ENCODE measurements at regions not wholly inside any gene's neighbourhood (a gene's known extent, or its start where the extent isn't known, plus 50 kb on each side); places are given as distances from the start of the nearest gene placed in this dataset.

- TF ChIP-seq, protein P1, sequence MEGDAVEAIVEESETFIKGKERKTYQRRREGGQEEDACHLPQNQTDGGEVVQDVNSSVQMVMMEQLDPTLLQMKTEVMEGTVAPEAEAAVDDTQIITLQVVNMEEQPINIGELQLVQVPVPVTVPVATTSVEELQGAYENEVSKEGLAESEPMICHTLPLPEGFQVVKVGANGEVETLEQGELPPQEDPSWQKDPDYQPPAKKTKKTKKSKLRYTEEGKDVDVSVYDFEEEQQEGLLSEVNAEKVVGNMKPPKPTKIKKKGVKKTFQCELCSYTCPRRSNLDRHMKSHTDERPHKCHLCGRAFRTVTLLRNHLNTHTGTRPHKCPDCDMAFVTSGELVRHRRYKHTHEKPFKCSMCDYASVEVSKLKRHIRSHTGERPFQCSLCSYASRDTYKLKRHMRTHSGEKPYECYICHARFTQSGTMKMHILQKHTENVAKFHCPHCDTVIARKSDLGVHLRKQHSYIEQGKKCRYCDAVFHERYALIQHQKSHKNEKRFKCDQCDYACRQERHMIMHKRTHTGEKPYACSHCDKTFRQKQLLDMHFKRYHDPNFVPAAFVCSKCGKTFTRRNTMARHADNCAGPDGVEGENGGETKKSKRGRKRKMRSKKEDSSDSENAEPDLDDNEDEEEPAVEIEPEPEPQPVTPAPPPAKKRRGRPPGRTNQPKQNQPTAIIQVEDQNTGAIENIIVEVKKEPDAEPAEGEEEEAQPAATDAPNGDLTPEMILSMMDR (IDR thresholded peaks at IDR 0.05; ENCODE audit: low read depth, low read length, poor library complexity, severe bottlenecking): no peak
- no peak for TF ChIP-seq EZH2phosphoT487 (IDR thresholded peaks at IDR 0.05; ENCODE audit: borderline replicate concordance, low read length)
Observed at GRCh38 chr2:240358080-240358479, 77.4 kb upstream of the GPC1 start.

Data from DOHH2 (cell line).